ENCODE measurements at regions not wholly inside any gene's neighbourhood (a gene's known extent, or its start where the extent isn't known, plus 50 kb on each side); places are given as distances from the start of the nearest gene placed in this dataset.

DNA sequence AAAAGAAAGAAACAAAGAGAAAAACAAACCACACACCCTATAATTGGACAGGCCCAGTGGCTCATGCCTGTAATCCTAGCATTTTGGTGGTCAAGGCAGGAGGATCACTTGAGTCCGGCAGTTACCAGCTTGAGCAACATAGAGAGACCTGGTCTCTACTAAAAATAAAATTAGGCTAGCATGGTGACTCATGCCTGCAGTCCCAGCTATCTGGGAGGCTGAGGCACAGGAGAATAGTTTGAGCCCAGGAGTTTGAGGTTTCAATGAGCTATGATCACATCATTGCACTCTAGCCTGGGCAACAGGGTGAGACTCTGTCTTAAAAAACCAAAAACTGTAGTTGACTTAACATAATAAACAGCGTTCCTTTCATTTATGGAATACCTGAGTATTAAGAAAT is 72.3 kb upstream of the ST3GAL6 start:
- DNase-seq (ENCODE audit: low read depth, low spot score), result no peak
- POLR2A ChIA-PET, result interaction anchor here (0.6 kb wide), 1 partner anchor 837 kb away, joined by 3 read pairs; no protein-coding TSS in a partner anchor
- Histone ChIP-seq H3K27me3 (ENCODE audit: control insufficient read depth, insufficient read depth, low read length) (no peaks in the 10 kb centered on the region), H3K36me3 (ENCODE audit: control insufficient read depth, insufficient read depth, low read length) (no peaks in the 10 kb centered on the region; the same call in 1 of the 2 replicates), H3K27ac (ENCODE audit: low read length) (no peak overlapping the region), H3K4me1 (ENCODE audit: control insufficient read depth, insufficient read depth, low read length) (no peaks in the 10 kb centered on the region), H3K9me3 (ENCODE audit: control insufficient read depth, insufficient read depth, low read depth, low read length) (no peaks in the 10 kb centered on the region), H3K4me3 (ENCODE audit: low read depth in 2 of 2, low read length in 2 of 2) (no peak overlapping the region)
- intact Hi-C loops (cut with micrococcal nuclease; ENCODE audit: unreplicated experiment) (no loop called here), in situ Hi-C loops (cut with HindIII; ENCODE audit: low pct_unique_long_range_greater_than_20kb, low sequenced_read_pairs) (no loop called here)
- no peak for ATAC-seq
- TF ChIP-seq CTCF (IDR thresholded peaks at IDR 0.05) (no peak), SIN3A (IDR thresholded peaks at IDR 0.05; ENCODE audit: borderline replicate concordance, insufficient read depth, low read depth, low read length) (no peak), POLR2AphosphoS5 (IDR thresholded peaks at IDR 0.05; ENCODE audit: low read depth, low read length) (no peak), TCF7L2 (IDR thresholded peaks at IDR 0.05; ENCODE audit: low read depth, low read length) (no peak)
- TF ChIP-seq, protein P1, sequence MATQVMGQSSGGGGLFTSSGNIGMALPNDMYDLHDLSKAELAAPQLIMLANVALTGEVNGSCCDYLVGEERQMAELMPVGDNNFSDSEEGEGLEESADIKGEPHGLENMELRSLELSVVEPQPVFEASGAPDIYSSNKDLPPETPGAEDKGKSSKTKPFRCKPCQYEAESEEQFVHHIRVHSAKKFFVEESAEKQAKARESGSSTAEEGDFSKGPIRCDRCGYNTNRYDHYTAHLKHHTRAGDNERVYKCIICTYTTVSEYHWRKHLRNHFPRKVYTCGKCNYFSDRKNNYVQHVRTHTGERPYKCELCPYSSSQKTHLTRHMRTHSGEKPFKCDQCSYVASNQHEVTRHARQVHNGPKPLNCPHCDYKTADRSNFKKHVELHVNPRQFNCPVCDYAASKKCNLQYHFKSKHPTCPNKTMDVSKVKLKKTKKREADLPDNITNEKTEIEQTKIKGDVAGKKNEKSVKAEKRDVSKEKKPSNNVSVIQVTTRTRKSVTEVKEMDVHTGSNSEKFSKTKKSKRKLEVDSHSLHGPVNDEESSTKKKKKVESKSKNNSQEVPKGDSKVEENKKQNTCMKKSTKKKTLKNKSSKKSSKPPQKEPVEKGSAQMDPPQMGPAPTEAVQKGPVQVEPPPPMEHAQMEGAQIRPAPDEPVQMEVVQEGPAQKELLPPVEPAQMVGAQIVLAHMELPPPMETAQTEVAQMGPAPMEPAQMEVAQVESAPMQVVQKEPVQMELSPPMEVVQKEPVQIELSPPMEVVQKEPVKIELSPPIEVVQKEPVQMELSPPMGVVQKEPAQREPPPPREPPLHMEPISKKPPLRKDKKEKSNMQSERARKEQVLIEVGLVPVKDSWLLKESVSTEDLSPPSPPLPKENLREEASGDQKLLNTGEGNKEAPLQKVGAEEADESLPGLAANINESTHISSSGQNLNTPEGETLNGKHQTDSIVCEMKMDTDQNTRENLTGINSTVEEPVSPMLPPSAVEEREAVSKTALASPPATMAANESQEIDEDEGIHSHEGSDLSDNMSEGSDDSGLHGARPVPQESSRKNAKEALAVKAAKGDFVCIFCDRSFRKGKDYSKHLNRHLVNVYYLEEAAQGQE (IDR thresholded peaks at IDR 0.05; ENCODE audit: insufficient read depth in 1 of 2, low read depth in 2 of 2, low read length in 1 of 2), result no peak
- CTCF ChIA-PET, result interaction anchor here (0.6 kb wide), 1 partner anchor 220 kb away, joined by 9 read pairs; no protein-coding TSS in a partner anchor
- no TSS peak for BruUV-seq (replicated peaks)

GRCh38 chr3:98691897-98692296 is 71.2 kb upstream of the ST3GAL6 start:
- Histone ChIP-seq H3K36me3 (ENCODE audit: control insufficient read depth, insufficient read depth, low read length) (no peaks in the 10 kb centered on the region; the same call in 1 of the 2 replicates), H3K4me1 (ENCODE audit: control insufficient read depth, insufficient read depth, low read length) (no peaks in the 10 kb centered on the region), H3K9me3 (ENCODE audit: control insufficient read depth, insufficient read depth, low read depth, low read length) (no peaks in the 10 kb centered on the region), H3K4me3 (ENCODE audit: low read depth in 2 of 2, low read length in 2 of 2) (no peak overlapping the region), H3K27ac (ENCODE audit: low read length) (no peak overlapping the region), H3K27me3 (ENCODE audit: control insufficient read depth, insufficient read depth, low read length) (no peaks in the 10 kb centered on the region)
- DNase-seq (ENCODE audit: low read depth, low spot score) (no peak), ATAC-seq (no peak)
- intact Hi-C loops (cut with micrococcal nuclease; ENCODE audit: unreplicated experiment), result no loop called here
- ChIA-PET POLR2A (no interaction called here), CTCF (no interaction called here)
- in situ Hi-C loops (cut with HindIII; ENCODE audit: low pct_unique_long_range_greater_than_20kb, low sequenced_read_pairs), result no loop called here
- BruUV-seq (replicated peaks), result no TSS peak
- no peak for TF ChIP-seq POLR2AphosphoS5 (IDR thresholded peaks at IDR 0.05; ENCODE audit: low read depth, low read length)
- TF ChIP-seq, protein P1 (IDR thresholded peaks at IDR 0.05; ENCODE audit: insufficient read depth in 1 of 2, low read depth in 2 of 2, low read length in 1 of 2), result no peak
- TF ChIP-seq CTCF (IDR thresholded peaks at IDR 0.05), result no peak
- TF ChIP-seq SIN3A (IDR thresholded peaks at IDR 0.05; ENCODE audit: borderline replicate concordance, insufficient read depth, low read depth, low read length), result no peak
- TF ChIP-seq TCF7L2 (IDR thresholded peaks at IDR 0.05; ENCODE audit: low read depth, low read length), result no peak

All from Panc1 (cell line).